Fibroblast of the aortic adventitia (primary cell): ENCODE measurements at regions not wholly inside any gene's neighbourhood (a gene's known extent, or its start where the extent isn't known, plus 50 kb on each side); places are given as distances from the start of the nearest gene placed in this dataset.

Experiments
- DNase-seq: peaks from one replicate; pipeline ENCODE4 v3.0.0-alpha.2; 2010; ENCODE audit warnings: low read depth
- H3K4me3 ChIP-seq: 2 replicates; pipeline ENCODE4 v1.5.1; 2011; ENCODE audit warnings: low read depth, mild to moderate bottlenecking, control low read depth, low read length, moderate library complexity
- CTCF ChIP-seq: IDR thresholded peaks from 2 replicates; pipeline ENCODE4 v1.5.1; 2011; ENCODE audit warnings: mild to moderate bottlenecking, low read length, control low read depth, inconsistent platforms; ENCODE audit not compliant: insufficient read depth

GRCh38 chrX:140917354-140918115, 84.9 kb upstream of the SPANXB1 start:
- H3K4me3 ChIP-seq, result no peak overlapping the region
- DNase-seq, result peak; percentile 0
- TF ChIP-seq CTCF, result no peak

- no peak overlapping the region for H3K4me3 ChIP-seq
- peak; percentile 72 for DNase-seq
- peak; percentile 57 for TF ChIP-seq CTCF
Measured at GRCh38 chrX:140918398-140919038, 83.9 kb upstream of the SPANXB1 start.

- TF ChIP-seq CTCF, result no peak
- H3K4me3 ChIP-seq, result no peak overlapping the region
- DNase-seq, result no peak
Measured at GRCh38 chrX:140920416-140920815, 82.0 kb upstream of the SPANXB1 start.

GRCh38 chrX:140923118-140923517, 79.3 kb upstream of the SPANXB1 start:
- no peak for TF ChIP-seq CTCF
- DNase-seq, result no peak
- H3K4me3 ChIP-seq, result no peak overlapping the region

- H3K4me3 ChIP-seq, result no peak overlapping the region
- TF ChIP-seq CTCF, result no peak
- DNase-seq, result no peak
Measured at GRCh38 chrX:140928739-140929138, 73.7 kb upstream of the SPANXB1 start.

GRCh38 chrX:140933016-140933415, 69.4 kb upstream of the SPANXB1 start:
- DNase-seq, result no peak
- H3K4me3 ChIP-seq, result no peak overlapping the region
- TF ChIP-seq CTCF, result no peak
